ENCODE measurements at regions not wholly inside any gene's neighbourhood (a gene's known extent, or its start where the extent isn't known, plus 50 kb on each side); places are given as distances from the start of the nearest gene placed in this dataset.

- no peak for TF ChIP-seq CTCF (IDR thresholded peaks at IDR 0.05)
- no peak for TF ChIP-seq POLR2A (IDR thresholded peaks at IDR 0.05)
These were observed 393.2 kb downstream of the BCOR start for GRCh38 chrX:39704590-39704989.

Measured in body of pancreas (tissue), 4 donors.